ENCODE measurements at regions not wholly inside any gene's neighbourhood (a gene's known extent, or its start where the extent isn't known, plus 50 kb on each side); places are given as distances from the start of the nearest gene placed in this dataset.
"Not testable (repeated sequence)": the region's sequence is repeated elsewhere in the genome, so short reads cannot be mapped to it uniquely, and the experiment has no call there.

GRCh38 chr10:95137990-95138625, 55.9 kb upstream of the ACSM6 start:
- DNase-seq: not testable (repeated sequence)

- no peak for DNase-seq
These were observed 59.5 kb upstream of the ACSM6 start for GRCh38 chr10:95134490-95134889.

GRCh38 chr10:95133997-95134396, 60.0 kb upstream of the ACSM6 start:
- DNase-seq: no peak

GRCh38 chr10:95133016-95133752, 60.9 kb upstream of the ACSM6 start:
- DNase-seq: peak; percentile 70

GRCh38 chr10:95130429-95130828, 61.1 kb upstream of the CYP2C8 start:
- DNase-seq: not testable (repeated sequence)

- no peak for DNase-seq
These were observed 56.3 kb upstream of the CYP2C8 start for GRCh38 chr10:95125582-95125981.

GRCh38 chr10:95122736-95123135, 53.4 kb upstream of the CYP2C8 start:
- no peak for DNase-seq

- no peak for DNase-seq
These were observed 52.6 kb upstream of the CYP2C8 start for GRCh38 chr10:95121904-95122303.
